CD4-positive, alpha-beta T cell treated with Interferon alpha-2 for 1 hour (primary cell): ENCODE measurements at regions not wholly inside any gene's neighbourhood (a gene's known extent, or its start where the extent isn't known, plus 50 kb on each side); places are given as distances from the start of the nearest gene placed in this dataset.
"Not testable (repeated sequence)": the region's sequence is repeated elsewhere in the genome, so short reads cannot be mapped to it uniquely, and the experiment has no call there.

Source experiments
- DNase-seq, 2 donors: peaks; one replicate each; pipeline ENCODE4 v3.0.0-alpha.2; 2020 to 2022

- DNase-seq = no peak
These were observed 497.4 kb upstream of the CYLC2 start for GRCh38 chr9:102497709-102498108.

GRCh38 chr9:102486976-102487375, 508.2 kb upstream of the CYLC2 start:
- not testable (repeated sequence) for DNase-seq

- no peak for DNase-seq
These were observed 511.5 kb upstream of the CYLC2 start for GRCh38 chr9:102483651-102484050.

- DNase-seq = no peak
These were observed 512.4 kb upstream of the CYLC2 start for GRCh38 chr9:102482776-102483175.

GRCh38 chr9:102479191-102479590, 515.9 kb upstream of the CYLC2 start:
- DNase-seq = no peak

- no peak for DNase-seq
These were observed 520.8 kb upstream of the CYLC2 start for GRCh38 chr9:102474357-102474756.

- DNase-seq = not testable (repeated sequence)
These were observed 525.7 kb upstream of the CYLC2 start for GRCh38 chr9:102469430-102469829.

GRCh38 chr9:102461156-102461819, 533.8 kb upstream of the CYLC2 start:
- DNase-seq = no peak

GRCh38 chr9:102459828-102460227, 535.3 kb upstream of the CYLC2 start:
- DNase-seq = no peak

- no peak for DNase-seq
These were observed 538.6 kb upstream of the CYLC2 start for GRCh38 chr9:102456562-102456961.

- DNase-seq = no peak
These were observed 549.2 kb upstream of the CYLC2 start for GRCh38 chr9:102445906-102446305.

- DNase-seq = no peak
These were observed 549.9 kb upstream of the CYLC2 start for GRCh38 chr9:102445181-102445747.

GRCh38 chr9:102439583-102439982, 555.5 kb upstream of the CYLC2 start:
- no peak for DNase-seq

GRCh38 chr9:102436599-102436998, 558.5 kb upstream of the CYLC2 start:
- DNase-seq = not testable (repeated sequence)

- no peak for DNase-seq
These were observed 559.7 kb upstream of the CYLC2 start for GRCh38 chr9:102435427-102435826.

- DNase-seq = no peak
These were observed 560.6 kb upstream of the CYLC2 start for GRCh38 chr9:102434545-102434944.

GRCh38 chr9:102428305-102428704, 566.8 kb upstream of the CYLC2 start:
- no peak for DNase-seq

GRCh38 chr9:102416251-102416650, 578.9 kb upstream of the CYLC2 start:
- not testable (repeated sequence) for DNase-seq

GRCh38 chr9:102405218-102405867, 589.8 kb upstream of the CYLC2 start:
- DNase-seq = no peak

GRCh38 chr9:102403514-102403913, 591.6 kb upstream of the CYLC2 start:
- DNase-seq = no peak

GRCh38 chr9:102398205-102398604, 596.9 kb upstream of the CYLC2 start:
- DNase-seq = no peak

GRCh38 chr9:102385620-102386019, 609.5 kb upstream of the CYLC2 start:
- not testable (repeated sequence) for DNase-seq

- no peak for DNase-seq
These were observed 624.2 kb upstream of the GRIN3A start for GRCh38 chr9:102362470-102363132.

- no peak for DNase-seq
These were observed 622.4 kb upstream of the GRIN3A start for GRCh38 chr9:102360846-102361245.
